IPS-18a (cell line): ENCODE measurements at regions not wholly inside any gene's neighbourhood (a gene's known extent, or its start where the extent isn't known, plus 50 kb on each side); places are given as distances from the start of the nearest gene placed in this dataset.
"Not testable (repeated sequence)": the region's sequence is repeated elsewhere in the genome, so short reads cannot be mapped to it uniquely, and the experiment has no call there.

ENCODE experiments used
- H3K27ac ChIP-seq: one replicate; pipeline ENCODE4 v1.5.1; 2013; ENCODE audit warnings: low read length
- H3K27me3 ChIP-seq: one replicate; pipeline ENCODE4 v1.6.1; 2013; ENCODE audit warnings: mild to moderate bottlenecking, low read length; ENCODE audit not compliant: control insufficient read depth, insufficient read depth
- H3K36me3 ChIP-seq: one replicate; pipeline ENCODE4 v1.6.1; 2013; ENCODE audit warnings: low read depth, low read length; ENCODE audit not compliant: control insufficient read depth
- H3K4me1 ChIP-seq: one replicate; pipeline ENCODE4 v1.6.1; 2013; ENCODE audit warnings: low read depth, low read length; ENCODE audit not compliant: control insufficient read depth
- H3K4me3 ChIP-seq: one replicate; pipeline ENCODE4 v1.5.1; 2013; ENCODE audit warnings: low read length
- H3K9ac ChIP-seq: one replicate; pipeline ENCODE4 v1.6.1; 2013; ENCODE audit warnings: mild to moderate bottlenecking, low read length, moderate library complexity
- H3K9me3 ChIP-seq: one replicate; pipeline ENCODE4 v1.6.1; 2013; ENCODE audit warnings: low read depth, low read length; ENCODE audit not compliant: control insufficient read depth

DNA sequence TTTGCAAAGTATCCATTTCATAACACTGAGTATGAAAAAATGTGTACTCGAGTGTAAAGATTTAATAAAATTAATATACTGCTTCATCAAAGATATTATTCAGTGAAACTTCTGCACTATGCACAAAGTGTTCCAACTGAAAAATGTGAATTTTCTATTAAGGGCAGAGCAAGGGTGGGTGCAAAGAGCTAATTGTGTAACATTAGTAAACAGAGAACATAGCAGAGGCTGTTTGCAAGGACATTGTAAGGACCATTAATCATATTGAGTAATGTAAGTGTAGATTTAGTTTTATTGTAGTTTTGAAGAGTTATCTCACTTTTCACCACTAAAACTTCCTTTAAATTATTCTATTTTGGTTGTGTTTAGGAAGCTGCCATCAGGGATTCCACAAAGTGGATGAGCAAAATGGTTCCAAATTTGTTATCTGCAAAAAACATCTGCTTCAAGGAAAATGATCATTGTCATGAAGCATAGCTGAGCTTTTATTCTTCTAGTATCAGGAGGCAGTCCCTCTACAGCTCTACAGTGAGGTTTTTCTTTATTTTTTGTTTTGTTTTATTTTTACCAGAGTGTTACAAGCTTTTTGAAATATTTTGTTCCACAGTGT lies 1375.4 kb downstream of the SLITRK1 start:
- H3K27me3 ChIP-seq: no peaks in the 10 kb centered on the region
- H3K9ac ChIP-seq: no peak overlapping the region
- no peaks in the 10 kb centered on the region for H3K36me3 ChIP-seq
- H3K4me3 ChIP-seq: no peak overlapping the region
- no peak overlapping the region for H3K27ac ChIP-seq
- no peaks in the 10 kb centered on the region for H3K4me1 ChIP-seq
- H3K9me3 ChIP-seq: no peaks in the 10 kb centered on the region

DNA sequence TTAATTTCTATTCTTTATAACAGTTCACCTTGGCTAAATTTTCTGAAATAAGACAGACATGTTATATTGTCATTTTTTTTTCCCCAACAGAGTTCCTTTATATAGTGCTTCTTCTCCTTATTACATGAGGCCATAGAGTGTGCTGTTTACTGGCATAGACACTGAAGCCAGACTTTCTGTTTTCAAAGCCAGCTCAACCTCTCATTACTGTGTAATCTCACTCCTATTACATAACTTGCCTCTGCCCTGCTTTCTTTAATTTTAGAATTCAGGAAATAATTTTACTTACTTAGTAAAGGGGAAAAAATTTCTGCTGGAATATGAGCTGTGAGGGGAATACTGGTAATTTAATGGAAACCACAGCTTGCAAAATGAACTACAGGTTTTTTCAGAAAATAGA lies 1380.4 kb downstream of the SLITRK1 start:
- Histone ChIP-seq H3K27ac (no peak overlapping the region), H3K4me3 (no peak overlapping the region), H3K4me1 (no peaks in the 10 kb centered on the region), H3K9ac (no peak overlapping the region), H3K9me3 (no peaks in the 10 kb centered on the region), H3K36me3 (no peaks in the 10 kb centered on the region), H3K27me3 (no peaks in the 10 kb centered on the region)

DNA sequence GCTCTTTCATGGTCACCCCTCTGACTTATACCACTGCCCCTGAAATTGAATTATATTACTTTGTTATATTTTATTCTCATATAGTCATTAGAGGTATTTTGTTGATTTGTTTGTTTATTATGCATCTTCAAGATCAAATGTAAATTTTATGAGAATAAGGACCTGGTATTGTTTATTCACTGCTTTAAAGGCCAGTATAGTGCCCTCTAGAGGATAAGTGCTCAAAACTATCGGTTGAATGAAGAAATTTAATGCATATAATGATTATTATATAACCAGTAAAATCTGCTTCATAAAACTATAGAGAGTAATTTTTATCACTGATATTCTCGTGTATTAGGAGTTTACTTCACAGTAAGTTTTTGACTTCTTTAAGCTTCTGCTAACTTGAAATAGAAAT lies 1401.9 kb downstream of the SLITRK1 start:
- Histone ChIP-seq H3K9me3 (no peaks in the 10 kb centered on the region), H3K27ac (no peak overlapping the region), H3K36me3 (no peaks in the 10 kb centered on the region), H3K27me3 (no peaks in the 10 kb centered on the region), H3K4me3 (no peak overlapping the region), H3K4me1 (no peaks in the 10 kb centered on the region), H3K9ac (no peak overlapping the region)

DNA sequence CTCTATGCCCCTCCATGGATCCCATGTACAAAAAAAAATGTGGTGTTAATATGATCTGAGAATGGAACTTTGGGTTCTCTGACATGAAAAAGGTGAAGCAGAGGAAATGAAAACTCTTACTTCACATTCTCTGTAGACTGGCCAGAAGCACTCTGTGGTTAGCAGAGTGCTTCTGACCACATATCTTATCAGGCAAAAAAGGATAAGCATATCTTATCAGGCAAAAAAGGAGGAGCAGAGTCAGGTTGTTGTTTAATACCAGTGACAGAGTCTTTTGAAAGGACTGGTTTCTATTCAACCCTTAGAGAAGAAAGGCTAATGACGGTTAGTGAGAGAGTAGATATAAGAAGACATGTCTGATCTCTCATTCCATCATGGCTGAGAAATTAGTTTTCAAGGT lies 1404.8 kb downstream of the SLITRK1 start:
- Histone ChIP-seq H3K9ac (no peak overlapping the region), H3K4me3 (no peak overlapping the region), H3K36me3 (no peaks in the 10 kb centered on the region), H3K27ac (no peak overlapping the region), H3K4me1 (no peaks in the 10 kb centered on the region), H3K9me3 (no peaks in the 10 kb centered on the region), H3K27me3 (no peaks in the 10 kb centered on the region)

DNA sequence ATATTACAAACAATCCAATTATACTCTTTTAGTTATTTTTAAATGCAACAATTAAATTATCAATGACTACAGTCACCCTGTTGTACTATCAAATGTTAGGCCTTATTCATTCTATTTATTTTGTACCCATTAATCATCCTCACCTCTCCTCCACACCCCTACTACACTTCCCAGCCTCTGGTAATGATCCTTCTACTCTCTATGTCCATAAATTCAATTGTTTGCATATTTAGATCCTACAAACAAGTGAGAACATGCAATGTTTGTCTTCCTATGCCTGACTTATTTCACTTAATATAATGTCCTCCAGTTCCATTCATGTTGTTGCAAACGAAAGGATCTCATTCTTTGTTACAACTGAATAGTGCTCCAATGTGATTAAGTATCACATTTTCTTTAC lies 1414.6 kb downstream of the SLITRK1 start:
- no peaks in the 10 kb centered on the region for H3K27me3 ChIP-seq
- H3K9me3 ChIP-seq: no peaks in the 10 kb centered on the region
- no peak overlapping the region for H3K9ac ChIP-seq

DNA sequence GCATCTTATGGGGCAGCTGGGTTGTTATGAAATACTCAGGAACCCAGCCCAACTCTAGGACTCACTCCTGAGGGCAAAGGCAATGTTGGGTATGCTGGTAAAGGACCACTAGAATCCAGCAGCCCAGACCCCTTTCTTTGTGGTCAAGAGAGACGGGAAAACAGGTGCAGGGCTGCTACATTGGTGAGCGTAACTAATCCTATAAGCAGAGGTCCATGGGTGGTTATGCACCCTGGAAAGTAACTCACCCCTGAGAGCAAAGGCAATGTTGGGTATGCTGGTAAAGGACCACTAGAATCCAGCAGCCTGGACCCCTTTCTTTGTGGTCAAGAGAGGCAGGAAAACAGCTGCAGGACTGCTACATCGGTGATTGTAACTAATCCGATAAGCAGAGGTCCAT lies 1422.7 kb downstream of the SLITRK1 start:
- H3K36me3 ChIP-seq, H3K9ac ChIP-seq, H3K4me1 ChIP-seq, H3K9me3 ChIP-seq, H3K4me3 ChIP-seq, H3K27ac ChIP-seq, H3K27me3 ChIP-seq: not testable (repeated sequence)

More for the DNA sequence above, 1414.6 kb downstream of the SLITRK1 start:
- Histone ChIP-seq H3K36me3 (no peaks in the 10 kb centered on the region), H3K4me1 (no peaks in the 10 kb centered on the region), H3K27ac (no peak overlapping the region), H3K4me3 (no peak overlapping the region)

DNA sequence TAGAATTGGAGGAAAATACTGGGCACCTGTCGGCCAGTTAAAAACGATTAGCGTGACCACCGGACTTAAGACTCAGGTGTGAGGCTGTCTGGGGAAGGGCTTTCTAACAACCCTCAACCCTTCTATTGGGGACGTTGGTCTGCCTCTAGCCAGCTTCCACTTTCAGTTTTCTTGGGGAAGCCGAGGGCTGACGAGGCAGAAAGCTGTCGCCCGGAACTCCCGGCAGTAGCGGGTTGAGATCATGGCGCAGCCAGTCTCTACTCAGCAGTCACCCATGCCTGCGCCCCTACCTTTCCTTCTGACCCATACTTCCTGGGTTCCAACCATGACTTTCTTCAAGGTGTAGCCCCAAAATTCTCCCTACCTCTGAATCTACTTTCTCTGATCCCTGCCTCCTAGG lies 1424.1 kb downstream of the SLITRK1 start:
- H3K9ac ChIP-seq: no peak overlapping the region

DNA sequence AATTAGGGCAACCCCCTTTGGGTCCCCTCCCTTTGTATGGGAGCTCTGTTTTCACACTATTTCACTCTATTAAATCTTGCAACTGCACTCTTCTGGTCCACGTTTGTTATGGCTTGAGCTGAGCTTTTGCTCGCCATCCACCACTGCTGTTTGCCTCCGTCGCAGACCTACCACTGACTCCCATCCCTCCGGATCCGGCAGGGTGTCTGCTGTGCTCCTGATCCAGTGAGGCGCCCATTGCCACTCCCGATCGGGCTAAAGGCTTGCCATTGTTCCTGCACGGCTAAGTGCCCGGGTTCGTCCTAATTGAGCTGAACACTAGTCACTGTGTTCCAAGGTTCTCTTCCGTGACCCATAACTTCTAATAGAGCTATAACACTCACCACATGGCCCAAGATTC lies 1424.7 kb downstream of the SLITRK1 start:
- not testable (repeated sequence) for H3K27ac ChIP-seq, H3K9ac ChIP-seq, H3K4me1 ChIP-seq, H3K9me3 ChIP-seq, H3K36me3 ChIP-seq, H3K27me3 ChIP-seq, H3K4me3 ChIP-seq

More for the DNA sequence above, 1424.1 kb downstream of the SLITRK1 start:
- Histone ChIP-seq H3K27me3 (no peaks in the 10 kb centered on the region), H3K27ac (no peak overlapping the region), H3K4me3 (no peak overlapping the region), H3K36me3 (no peaks in the 10 kb centered on the region), H3K9me3 (no peaks in the 10 kb centered on the region), H3K4me1 (no peaks in the 10 kb centered on the region)

DNA sequence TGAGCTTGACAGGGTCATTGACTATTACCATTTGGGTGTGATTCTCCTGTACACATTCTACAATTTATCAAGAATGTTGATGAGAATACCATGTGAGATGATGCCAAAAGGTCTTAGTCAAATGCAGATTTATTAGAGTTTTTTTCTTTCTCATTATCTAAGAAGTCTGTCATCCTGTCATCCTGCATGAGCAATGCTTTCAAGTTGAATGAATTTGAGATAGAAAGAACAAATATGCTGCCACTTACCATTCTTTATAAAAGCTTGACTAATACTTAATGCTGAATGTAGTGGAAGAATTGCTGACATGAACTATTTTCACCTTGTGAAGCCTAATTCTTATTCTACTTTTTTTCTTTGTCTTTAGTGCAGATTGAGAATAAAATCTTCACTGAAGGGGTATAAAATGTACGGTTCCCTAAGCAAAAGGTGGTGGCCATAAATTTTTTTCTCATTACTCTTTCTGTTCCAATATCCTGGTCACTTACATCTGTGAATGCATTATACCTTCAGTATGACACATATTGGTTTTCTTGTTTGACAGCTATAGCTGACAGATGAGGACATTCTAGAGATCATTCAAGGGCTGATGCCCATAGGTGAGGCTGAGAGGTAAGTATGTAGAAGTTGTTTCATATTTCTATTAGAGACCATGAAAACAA lies 1434.7 kb downstream of the SLITRK1 start:
- no peak overlapping the region for H3K27ac ChIP-seq
- no peak overlapping the region for H3K9ac ChIP-seq
- H3K9me3 ChIP-seq: no peaks in the 10 kb centered on the region
- H3K27me3 ChIP-seq: no peaks in the 10 kb centered on the region
- H3K4me3 ChIP-seq: no peak overlapping the region
- no peaks in the 10 kb centered on the region for H3K4me1 ChIP-seq
- no peaks in the 10 kb centered on the region for H3K36me3 ChIP-seq

DNA sequence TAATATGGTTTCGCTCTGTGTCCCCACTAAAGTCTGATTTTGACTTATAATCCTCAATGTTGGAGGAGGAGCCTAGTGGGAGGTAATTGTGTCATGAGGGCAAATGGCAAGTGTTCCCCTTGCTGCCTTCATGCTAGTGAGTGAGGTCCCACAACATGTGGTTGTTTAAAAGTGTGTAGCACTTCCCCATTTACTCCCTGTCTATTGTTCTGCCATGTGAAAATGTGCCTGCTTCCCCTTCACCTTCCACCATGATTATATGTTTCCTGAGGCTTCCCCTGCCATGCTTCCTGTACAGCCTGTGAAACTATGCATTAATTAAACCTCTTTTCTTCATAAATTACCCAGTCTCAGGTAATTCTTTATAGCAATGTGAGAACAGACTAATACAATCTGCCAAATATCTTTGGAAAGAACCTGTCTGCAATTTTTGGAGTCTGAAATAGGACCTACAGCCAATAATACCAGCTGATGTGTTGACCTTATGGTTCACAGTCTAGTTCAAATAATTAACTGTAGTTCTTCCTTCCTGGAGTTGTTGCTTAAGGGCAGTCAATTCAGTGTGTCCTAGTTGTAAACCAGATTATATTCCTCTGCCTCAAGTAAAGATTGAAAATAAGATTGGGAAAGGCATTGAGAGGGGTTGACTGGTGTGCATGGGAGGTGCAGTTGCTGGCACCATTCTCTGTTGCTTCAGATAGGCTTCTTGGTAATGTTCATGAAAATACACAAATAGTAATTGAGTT lies 1442.9 kb downstream of the SLITRK1 start:
- Histone ChIP-seq H3K4me3 (no peak overlapping the region), H3K27me3 (no peaks in the 10 kb centered on the region), H3K9me3 (no peaks in the 10 kb centered on the region), H3K9ac (no peak overlapping the region), H3K27ac (no peak overlapping the region), H3K36me3 (no peaks in the 10 kb centered on the region), H3K4me1 (no peaks in the 10 kb centered on the region)

DNA sequence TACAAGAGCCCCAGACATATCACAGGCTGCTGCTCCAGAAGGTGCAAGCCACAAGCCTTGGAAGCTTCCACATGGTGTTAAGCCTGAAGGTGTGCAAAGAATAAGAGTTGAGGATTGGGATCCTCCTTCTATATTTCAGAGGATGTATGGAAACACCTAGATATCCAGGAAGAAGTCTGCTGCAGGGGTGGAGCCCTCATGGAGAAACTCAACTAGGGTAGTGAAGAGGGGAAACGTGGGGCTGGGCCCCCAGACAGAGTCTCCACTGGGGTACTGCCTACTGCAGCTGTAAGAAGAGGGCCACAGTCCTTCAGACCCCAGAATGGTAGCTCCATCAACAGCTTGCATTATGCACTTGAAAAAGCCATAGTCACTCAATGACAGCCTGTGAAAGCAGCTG lies 1444.0 kb downstream of the SLITRK1 start:
- no peak overlapping the region for H3K27ac ChIP-seq
- H3K4me3 ChIP-seq: no peak overlapping the region
- no peaks in the 10 kb centered on the region for H3K36me3 ChIP-seq
- H3K9me3 ChIP-seq: no peaks in the 10 kb centered on the region
- no peak overlapping the region for H3K9ac ChIP-seq
- H3K27me3 ChIP-seq: no peaks in the 10 kb centered on the region
- H3K4me1 ChIP-seq: no peaks in the 10 kb centered on the region
